GM10266 (cell line): ENCODE measurements at regions not wholly inside any gene's neighbourhood (a gene's known extent, or its start where the extent isn't known, plus 50 kb on each side); places are given as distances from the start of the nearest gene placed in this dataset.

Experiments
- DNase-seq: peaks from one replicate; pipeline ENCODE4 v3.0.0; 2012; ENCODE audit errors: extremely low spot score
- CTCF ChIP-seq: IDR thresholded peaks from 2 replicates; pipeline ENCODE4 v1.5.1; 2012; ENCODE audit warnings: mild to moderate bottlenecking, low read depth; ENCODE audit not compliant: control insufficient read depth, insufficient read depth; ENCODE audit errors: missing control alignments

DNA sequence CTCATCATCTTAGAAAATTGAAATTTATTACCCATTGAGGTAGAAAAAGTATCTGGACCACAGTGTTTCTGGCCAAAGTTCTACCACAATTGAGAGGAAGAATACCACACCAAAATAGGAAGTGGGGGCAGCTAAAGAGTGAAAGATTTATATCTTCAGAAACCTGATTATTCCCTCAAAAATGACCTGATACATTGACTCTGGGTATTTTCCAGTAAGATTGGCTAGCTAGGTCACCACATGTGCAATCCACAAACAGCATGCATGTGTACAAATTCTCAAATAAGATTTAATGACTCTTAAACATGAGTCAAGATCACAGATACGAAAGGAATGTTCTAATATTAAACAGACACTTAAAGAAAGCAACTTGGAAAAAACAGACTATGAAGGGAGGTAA is 1516.2 kb upstream of the PCDH20 start:
- TF ChIP-seq CTCF, result no peak
- no peak for DNase-seq

DNA sequence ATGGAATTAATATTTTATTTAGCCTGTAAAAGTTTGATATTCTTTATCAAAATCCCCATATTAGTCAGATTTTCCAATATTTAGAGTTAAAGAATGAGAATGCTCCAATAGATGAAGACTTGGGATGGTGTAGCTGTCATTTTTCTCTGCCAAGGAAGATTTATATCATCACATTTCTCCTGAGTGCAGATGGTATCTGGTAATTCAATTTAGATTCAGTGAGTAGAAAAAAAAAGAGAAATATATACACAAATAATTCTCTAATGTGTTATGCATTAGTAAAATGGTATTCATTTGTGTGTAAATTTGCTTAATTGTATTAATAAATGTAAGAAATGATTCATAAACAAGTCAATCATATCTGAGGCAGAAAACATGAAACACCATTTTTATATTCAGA is 1508.7 kb upstream of the PCDH20 start:
- no peak for DNase-seq
- TF ChIP-seq CTCF, result no peak

- no peak for TF ChIP-seq CTCF
- DNase-seq, result no peak
Observed at GRCh38 chr13:62920159-62920558, 1504.5 kb upstream of the PCDH20 start.

DNA sequence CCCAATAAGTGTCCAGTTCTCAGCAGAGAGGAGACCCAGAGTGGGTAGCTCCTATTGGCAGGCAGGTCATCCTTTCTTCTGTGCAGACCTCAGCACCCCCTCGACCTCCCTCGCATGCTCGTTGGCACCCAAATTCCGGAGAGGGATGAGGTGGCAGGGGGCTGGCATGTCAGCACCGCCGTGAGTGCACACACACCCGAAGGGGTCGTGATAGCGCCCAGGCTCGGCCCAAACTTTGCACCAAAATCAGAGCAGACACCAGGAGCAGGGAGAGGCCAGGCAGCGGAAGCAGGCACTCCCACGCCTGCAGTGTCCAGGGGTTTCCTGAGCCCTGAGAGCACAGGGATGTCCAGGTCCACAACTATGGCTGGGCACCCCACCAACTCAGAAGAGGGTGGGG is 1503.8 kb upstream of the PCDH20 start:
- DNase-seq, result no peak
- TF ChIP-seq CTCF, result no peak

GRCh38 chr13:62910541-62911060 is 1495.0 kb upstream of the PCDH20 start:
- DNase-seq, result no peak
- no peak for TF ChIP-seq CTCF

GRCh38 chr13:62908321-62908720 is 1492.7 kb upstream of the PCDH20 start:
- DNase-seq, result no peak
- TF ChIP-seq CTCF, result no peak

GRCh38 chr13:62906896-62907295 is 1491.2 kb upstream of the PCDH20 start:
- DNase-seq, result no peak
- TF ChIP-seq CTCF, result no peak
